WTC11 (cell line): ENCODE measurements at regions not wholly inside any gene's neighbourhood (a gene's known extent, or its start where the extent isn't known, plus 50 kb on each side); places are given as distances from the start of the nearest gene placed in this dataset.

Source experiments
- CTCF ChIP-seq: fragments of 200-600 bp; IDR thresholded peaks from 2 replicates; pipeline ENCODE4 v1.8.0; 2022; ENCODE audit warnings: antibody characterized with exemption
- USF2 ChIP-seq: sonication (generic); formaldehyde crosslinking; IDR thresholded peaks from 2 replicates; pipeline ENCODE4 v1.8.1; 2023; ENCODE audit warnings: mild to moderate bottlenecking, missing genetic modification reagents, moderate library complexity

- TF ChIP-seq USF2 (CRISPR knock-in tag) = no peak
- TF ChIP-seq CTCF = no peak
Observed at GRCh38 chr4:188399834-188400233, 260.6 kb downstream of the TRIML1 start.
